ENCODE measurements at regions not wholly inside any gene's neighbourhood (a gene's known extent, or its start where the extent isn't known, plus 50 kb on each side); places are given as distances from the start of the nearest gene placed in this dataset.

GRCh38 chr5:168156170-168156569, 135.3 kb upstream of the WWC1 start:
- TF ChIP-seq AFF4 (CRISPR knock-in tag; IDR thresholded peaks at IDR 0.05; ENCODE audit: borderline replicate concordance) (no peak), CTCF (IDR thresholded peaks at IDR 0.05) (no peak), CREB1 (CRISPR knock-in tag; IDR thresholded peaks at IDR 0.05) (no peak), ARID4B (CRISPR knock-in tag; IDR thresholded peaks at IDR 0.05; ENCODE audit: borderline replicate concordance) (no peak), ETV6 (CRISPR knock-in tag; IDR thresholded peaks at IDR 0.05) (no peak), TEAD1 (CRISPR knock-in tag; IDR thresholded peaks at IDR 0.05) (no peak), RORB (CRISPR knock-in tag; IDR thresholded peaks at IDR 0.05) (no peak), ATF2 (CRISPR knock-in tag; IDR thresholded peaks at IDR 0.05; ENCODE audit: borderline replicate concordance, low read depth) (no peak), SP1 (CRISPR knock-in tag; conservative IDR thresholded peaks at IDR 0.05) (no peak)
